ENCODE measurements at regions not wholly inside any gene's neighbourhood (a gene's known extent, or its start where the extent isn't known, plus 50 kb on each side); places are given as distances from the start of the nearest gene placed in this dataset.

DNA sequence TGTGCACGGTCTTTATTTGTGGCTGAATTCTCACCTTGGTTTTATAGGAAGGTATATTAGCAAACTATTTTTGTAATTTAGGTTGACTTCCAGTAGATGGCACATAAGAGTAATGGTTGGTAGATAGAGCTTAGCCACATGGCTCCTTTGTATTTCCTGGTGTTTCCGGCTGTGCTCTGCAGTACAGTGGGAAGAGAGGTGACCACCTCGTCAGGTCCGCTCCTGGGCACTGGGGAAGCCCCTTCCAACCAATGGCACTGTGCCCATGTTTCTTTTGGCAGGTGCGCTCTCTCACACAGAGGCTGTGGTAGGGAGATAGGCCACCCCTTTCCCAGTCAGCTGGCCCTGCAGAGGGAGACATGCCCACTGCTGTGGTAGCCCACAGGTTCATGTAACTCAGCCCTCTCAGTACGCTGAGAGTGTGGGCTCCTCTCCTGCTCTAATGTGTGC, 74.3 kb upstream of the ATP12A start:
- H3K9me3 ChIP-seq, result no peaks in the 10 kb centered on the region
- DNase-seq (peak in 1 of 3 donors; percentile 42), ATAC-seq (peak; percentile 98)
- H3K36me3 ChIP-seq (ENCODE audit: low read depth), result no peaks in the 10 kb centered on the region
- H3K4me1 ChIP-seq (ENCODE audit: low read depth), result no peaks in the 10 kb centered on the region
- intact Hi-C loops (cut with DNase I, micrococcal nuclease), result no loop called here
- TF ChIP-seq, protein P1, sequence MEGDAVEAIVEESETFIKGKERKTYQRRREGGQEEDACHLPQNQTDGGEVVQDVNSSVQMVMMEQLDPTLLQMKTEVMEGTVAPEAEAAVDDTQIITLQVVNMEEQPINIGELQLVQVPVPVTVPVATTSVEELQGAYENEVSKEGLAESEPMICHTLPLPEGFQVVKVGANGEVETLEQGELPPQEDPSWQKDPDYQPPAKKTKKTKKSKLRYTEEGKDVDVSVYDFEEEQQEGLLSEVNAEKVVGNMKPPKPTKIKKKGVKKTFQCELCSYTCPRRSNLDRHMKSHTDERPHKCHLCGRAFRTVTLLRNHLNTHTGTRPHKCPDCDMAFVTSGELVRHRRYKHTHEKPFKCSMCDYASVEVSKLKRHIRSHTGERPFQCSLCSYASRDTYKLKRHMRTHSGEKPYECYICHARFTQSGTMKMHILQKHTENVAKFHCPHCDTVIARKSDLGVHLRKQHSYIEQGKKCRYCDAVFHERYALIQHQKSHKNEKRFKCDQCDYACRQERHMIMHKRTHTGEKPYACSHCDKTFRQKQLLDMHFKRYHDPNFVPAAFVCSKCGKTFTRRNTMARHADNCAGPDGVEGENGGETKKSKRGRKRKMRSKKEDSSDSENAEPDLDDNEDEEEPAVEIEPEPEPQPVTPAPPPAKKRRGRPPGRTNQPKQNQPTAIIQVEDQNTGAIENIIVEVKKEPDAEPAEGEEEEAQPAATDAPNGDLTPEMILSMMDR (IDR thresholded peaks at IDR 0.05), result no peak
- H3K4me3 ChIP-seq, result no peak overlapping the region

DNA sequence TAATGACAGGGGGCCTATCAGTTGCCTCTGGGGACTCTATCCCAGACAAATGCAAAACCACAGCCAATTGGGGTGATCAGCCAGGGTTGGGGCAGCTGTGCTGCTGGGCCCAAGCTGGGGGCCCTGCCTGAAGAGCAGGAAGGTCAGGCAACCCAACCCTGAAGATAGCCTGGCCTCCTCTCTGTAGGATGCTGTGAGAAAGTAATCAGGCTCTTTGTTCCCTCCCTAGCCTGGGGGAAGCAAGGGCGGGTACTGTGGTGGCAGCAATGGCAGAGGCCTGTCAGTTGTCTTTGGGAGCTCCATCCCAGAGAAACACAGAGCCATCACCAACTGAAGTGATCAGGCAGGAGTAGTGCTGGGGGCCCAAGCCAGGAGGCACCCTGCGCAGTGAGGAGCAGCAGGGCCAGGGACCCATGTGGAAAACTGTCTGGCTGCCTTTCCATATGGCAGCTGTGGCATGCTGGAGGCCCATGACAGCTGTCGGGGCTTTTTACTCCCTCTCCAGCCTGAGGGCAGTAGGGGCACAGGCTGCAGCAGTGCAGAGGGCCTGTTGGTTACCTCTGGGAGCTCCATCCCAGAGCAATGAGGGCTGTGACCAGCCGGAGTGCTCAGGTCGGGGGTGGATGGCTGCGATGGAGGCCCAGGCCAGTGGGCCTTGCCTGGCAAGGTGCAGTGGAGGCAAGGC, 73.6 kb upstream of the ATP12A start:
- peak; percentile 16 for ATAC-seq

DNA sequence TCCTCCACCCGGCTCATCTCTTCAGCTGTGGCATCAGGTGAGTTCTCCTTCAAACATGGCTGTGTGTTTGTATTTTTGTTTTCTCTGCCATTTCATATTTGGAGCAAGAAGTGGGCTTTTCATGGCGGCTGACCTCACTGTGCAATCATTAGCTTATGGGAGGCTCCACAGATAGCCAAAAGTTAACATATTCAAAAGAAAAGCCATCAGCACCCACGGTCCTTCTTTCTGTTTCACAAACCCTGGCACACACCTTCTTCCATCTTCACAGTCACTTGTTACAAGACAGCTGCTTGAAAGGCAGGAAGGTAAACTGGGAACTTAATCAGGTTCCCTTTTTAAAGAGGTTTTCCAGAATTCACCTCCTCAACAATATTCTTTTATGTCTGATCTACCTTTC, 69.3 kb upstream of the ATP12A start:
- TF ChIP-seq, protein P1 (IDR thresholded peaks at IDR 0.05), result no peak
- intact Hi-C loops (cut with DNase I, micrococcal nuclease), result no loop called here
- no peaks in the 10 kb centered on the region for H3K4me1 ChIP-seq (ENCODE audit: low read depth)
- H3K9me3 ChIP-seq, result no peaks in the 10 kb centered on the region
- ATAC-seq (no peak), DNase-seq (no peak)
- H3K36me3 ChIP-seq (ENCODE audit: low read depth), result no peaks in the 10 kb centered on the region
- no peak overlapping the region for H3K4me3 ChIP-seq

More for the DNA sequence above, 73.6 kb upstream of the ATP12A start:
- intact Hi-C loops (cut with DNase I, micrococcal nuclease), result no loop called here
- no peaks in the 10 kb centered on the region for H3K4me1 ChIP-seq (ENCODE audit: low read depth)
- DNase-seq, result no peak
- TF ChIP-seq, protein P1 (IDR thresholded peaks at IDR 0.05), result no peak
- no peaks in the 10 kb centered on the region for H3K9me3 ChIP-seq
- H3K4me3 ChIP-seq, result no peak overlapping the region
- H3K36me3 ChIP-seq (ENCODE audit: low read depth), result no peaks in the 10 kb centered on the region

DNA sequence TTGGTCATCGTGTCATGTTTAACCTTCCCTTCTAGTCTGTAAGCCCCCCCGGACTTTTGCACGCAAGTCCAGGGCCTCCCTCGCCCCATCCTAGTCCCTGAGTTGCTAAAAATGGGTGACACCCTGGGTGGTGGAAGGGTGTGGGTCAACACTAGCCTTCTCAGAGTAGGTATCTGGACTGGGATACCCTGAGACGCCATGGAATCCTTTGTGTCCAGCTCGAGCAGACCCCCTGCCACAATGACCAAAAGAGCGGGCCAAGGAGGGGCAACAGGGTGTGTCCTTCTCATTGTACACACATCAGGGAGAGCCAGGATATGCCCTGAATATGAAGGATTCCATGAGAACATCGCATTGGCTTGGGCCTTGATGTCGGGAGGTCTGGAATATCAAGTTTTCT, 67.5 kb upstream of the ATP12A start:
- intact Hi-C loops (cut with DNase I, micrococcal nuclease), result no loop called here
- H3K36me3 ChIP-seq (ENCODE audit: low read depth), result no peaks in the 10 kb centered on the region
- DNase-seq (no peak), ATAC-seq (no peak)
- no peak overlapping the region for H3K4me3 ChIP-seq
- H3K9me3 ChIP-seq, result no peaks in the 10 kb centered on the region
- H3K4me1 ChIP-seq (ENCODE audit: low read depth), result no peaks in the 10 kb centered on the region
- TF ChIP-seq, protein P1 (IDR thresholded peaks at IDR 0.05), result no peak

DNA sequence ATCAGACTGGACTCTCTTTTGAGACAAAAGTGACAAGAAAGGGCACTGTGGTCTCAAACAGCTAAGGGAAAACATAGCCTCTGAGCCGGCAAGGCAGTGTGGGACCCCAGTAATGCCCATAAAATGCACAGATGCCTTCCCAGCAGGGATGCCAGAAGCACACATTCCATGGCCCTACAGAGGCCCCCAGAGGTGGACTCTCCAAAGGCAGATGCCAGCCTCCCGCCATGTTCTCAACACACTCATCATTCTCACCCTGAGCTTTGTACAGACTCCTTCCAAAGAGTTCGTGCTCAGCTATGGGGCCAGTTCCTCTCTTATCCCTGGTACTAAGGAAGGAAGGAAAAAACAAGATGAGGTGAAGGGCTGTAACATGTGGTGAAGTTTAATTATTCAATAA, 67.1 kb upstream of the ATP12A start:
- Histone ChIP-seq H3K4me3 (no peak overlapping the region), H3K4me1 (ENCODE audit: low read depth) (no peaks in the 10 kb centered on the region), H3K9me3 (no peaks in the 10 kb centered on the region), H3K36me3 (ENCODE audit: low read depth) (no peaks in the 10 kb centered on the region)
- no peak for ATAC-seq
- intact Hi-C loops (cut with DNase I, micrococcal nuclease), result no loop called here
- TF ChIP-seq, protein P1 (IDR thresholded peaks at IDR 0.05), result no peak
- no peak for DNase-seq

Data from mucosa of descending colon (tissue), 3 donors.